Activated CD4-positive, alpha-beta T cell treated with anti-CD3 and anti-CD28 coated beads, Interleukin-2, amount 50 U/mL, for 48 hours (primary cell): ENCODE measurements at regions not wholly inside any gene's neighbourhood (a gene's known extent, or its start where the extent isn't known, plus 50 kb on each side); places are given as distances from the start of the nearest gene placed in this dataset.

Experiments
- DNase-seq, 2 experiments: peaks; one replicate each; pipeline ENCODE4 v3.0.0-alpha.2; 2020

DNA sequence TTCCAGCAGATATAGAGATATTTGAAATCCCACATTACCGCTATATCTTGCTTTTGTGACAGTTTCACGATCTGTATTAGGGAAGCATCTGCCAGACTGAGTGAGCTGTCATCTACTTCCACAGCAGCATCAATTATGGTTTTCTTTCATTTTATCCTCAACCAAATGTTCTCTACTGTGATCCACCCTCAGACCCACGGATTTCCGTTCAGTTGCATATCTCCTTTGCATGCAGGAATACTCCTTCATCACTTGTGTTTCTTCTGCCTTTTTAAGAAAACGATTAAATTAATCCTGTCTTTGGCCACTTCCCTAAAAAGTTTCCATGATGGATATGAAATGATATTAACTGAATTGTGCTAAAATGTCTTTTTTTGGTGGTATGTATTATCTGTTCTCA, 262.1 kb upstream of the ADGRB3 start:
- DNase-seq, result no peak

DNA sequence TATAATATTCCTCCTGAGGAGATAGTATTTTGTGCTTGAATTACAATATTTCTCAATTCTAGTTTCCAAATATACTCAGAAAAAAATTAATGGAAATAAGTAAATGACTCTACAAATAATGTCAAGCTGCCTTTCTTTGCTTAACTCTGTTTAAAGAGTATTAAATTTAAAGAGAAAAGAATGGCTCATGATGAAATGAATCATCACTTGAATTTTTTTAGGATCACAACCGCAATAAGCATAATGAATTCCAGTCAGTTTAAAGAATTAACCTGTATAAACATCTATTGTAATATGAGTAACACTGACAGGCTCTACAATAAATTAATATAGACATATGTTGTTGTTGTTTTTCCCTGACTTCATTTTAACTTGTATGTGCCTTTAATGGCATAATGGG, 266.2 kb upstream of the ADGRB3 start:
- DNase-seq, result no peak

DNA sequence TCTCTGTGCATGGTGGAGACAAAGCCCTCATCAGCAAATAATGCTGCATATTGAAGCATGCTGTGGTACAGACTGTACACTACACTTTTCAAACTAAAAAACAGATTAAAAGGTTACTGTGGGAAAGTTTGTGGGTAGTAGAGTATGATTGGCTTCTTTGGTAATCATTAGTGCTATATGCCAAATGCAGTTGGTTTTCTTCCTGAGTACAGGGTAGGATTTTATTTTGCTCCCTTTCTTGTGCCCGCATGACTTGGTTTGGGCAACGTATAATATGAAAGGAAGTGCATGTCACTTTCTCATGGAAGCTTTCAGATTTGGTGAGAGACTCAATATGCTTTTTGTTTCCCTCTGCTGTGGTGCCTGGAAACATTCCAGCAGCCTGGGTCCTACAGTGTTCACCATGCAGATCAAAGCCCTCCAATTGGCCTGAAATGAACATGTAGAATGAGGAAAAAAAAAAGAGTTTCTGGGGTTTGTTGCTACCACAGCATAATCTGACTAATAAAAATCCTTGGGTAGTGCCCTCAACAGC, 270.7 kb upstream of the ADGRB3 start:
- no peak for DNase-seq

DNA sequence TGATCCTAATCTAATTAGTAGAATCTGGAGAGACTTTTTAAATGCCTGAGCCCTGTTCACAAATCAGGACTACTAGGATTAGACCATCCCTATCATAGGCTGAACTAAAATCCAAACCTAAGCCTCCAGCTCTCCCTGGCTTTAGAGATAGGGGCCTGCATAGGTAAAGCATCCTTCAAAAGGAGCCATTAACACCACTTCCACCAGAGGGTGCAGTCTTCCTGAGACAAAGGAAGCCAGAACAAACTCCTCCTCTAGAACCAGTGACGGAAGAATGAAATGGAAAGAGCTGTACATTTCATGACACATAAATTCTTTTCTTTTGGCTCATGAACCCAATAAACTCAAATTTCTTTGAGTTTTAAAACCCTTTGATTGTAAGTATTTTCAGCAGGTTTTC, 291.2 kb upstream of the ADGRB3 start:
- peak; percentile 1 to 13 for DNase-seq

DNA sequence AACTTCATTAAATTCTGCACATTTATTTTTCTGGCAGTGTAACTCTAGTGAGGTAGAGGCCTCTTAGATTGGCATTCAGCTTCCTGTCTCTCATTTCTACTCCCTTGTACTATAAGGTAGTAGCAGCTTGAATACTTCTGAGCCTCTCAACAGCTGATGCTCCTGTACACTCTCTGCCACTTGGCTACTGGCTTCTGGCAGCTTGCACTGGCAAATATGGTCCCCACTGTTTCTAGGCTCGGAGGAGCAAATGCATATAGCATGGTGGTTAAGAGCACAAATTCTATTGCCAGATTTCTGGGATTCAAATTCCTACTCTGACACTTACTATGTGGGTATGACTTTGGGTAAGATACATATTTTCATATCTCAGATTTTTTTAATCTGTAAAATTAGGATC, 292.8 kb upstream of the ADGRB3 start:
- DNase-seq, result no peak

DNA sequence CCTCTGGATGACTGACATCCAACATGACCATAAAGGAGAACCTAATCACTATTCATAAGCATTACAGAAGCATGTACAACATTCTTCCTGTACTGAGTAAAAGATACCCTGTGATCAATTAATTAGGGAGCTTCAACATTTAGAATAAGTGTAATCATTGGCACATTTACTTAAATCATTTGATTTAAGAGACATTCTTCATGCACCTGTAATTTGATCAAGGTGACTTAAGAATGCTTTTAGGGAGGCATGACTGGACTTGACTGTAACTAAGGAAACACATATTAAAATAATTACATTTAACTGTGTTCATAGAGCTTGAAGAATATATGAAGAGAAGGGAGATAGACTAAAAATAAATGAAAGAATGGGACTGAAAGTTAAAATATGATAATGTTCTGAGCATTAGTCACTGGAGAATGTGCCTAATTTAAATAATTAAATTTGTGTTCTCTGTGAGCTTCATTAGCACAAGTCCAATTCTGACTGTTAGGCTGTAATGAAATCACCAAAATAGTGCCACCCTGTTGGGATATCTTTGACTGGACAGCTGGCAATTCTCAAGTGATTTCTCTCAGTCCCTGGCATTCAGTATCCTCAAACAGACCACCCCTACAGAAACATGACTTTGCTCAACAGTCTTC, 295.5 kb upstream of the ADGRB3 start:
- no peak for DNase-seq

DNA sequence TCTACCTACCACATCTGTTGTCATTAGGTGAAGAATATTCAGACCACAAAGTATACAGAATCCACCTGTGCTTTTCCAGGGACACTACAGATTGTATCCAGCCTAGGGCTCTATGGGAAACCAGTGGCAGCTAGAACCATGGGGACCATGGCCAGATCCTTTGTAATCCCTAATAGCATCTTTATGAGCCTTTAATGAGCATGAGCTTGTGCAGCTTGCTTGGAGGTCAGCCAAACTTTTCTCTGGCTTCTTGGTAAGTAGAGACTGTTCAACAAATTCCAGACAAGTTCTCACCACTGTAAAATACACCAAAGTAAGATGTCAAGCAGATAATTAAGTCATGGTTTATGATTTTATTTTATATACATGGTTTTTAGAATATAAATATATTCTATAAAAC, 301.6 kb upstream of the ADGRB3 start:
- no peak for DNase-seq

DNA sequence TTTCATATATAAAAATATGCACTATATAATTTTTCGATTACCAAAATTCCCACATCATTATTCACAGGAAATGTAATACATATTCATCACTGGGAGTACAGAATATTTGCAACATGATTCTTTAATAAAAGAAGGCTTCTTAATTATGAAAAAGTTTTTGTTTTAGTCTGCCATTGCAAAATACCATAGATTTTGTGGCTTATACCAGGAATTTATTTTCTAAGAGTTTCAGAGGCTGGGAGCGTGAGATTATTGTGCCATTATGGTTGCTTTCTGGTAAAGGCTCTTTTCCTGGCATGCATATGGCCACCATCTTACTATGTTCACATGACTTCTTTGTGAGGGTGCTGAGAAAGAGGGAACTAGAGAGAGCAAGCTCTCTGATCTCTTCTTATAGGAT, 306.9 kb upstream of the ADGRB3 start:
- no peak for DNase-seq

DNA sequence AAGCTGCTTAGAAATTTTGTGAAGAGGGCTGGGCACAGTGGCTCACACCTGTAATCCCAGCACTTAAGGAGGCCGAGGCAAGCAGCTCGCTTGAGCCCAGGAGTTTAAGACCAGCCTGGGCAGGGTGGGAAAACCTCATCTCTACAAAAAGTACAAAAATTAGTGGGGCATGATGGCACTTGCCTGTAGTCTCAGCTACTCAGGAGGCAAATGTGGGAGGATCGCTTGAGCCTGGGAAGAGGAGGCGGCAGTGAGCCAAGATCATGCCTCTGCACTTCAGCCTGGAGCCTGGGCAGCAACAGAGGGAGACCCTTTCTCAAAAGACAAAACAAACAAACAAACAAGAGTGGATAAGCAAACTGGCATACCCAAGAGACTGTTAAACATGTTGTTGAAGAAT, 308.3 kb upstream of the ADGRB3 start:
- DNase-seq, result no peak

DNA sequence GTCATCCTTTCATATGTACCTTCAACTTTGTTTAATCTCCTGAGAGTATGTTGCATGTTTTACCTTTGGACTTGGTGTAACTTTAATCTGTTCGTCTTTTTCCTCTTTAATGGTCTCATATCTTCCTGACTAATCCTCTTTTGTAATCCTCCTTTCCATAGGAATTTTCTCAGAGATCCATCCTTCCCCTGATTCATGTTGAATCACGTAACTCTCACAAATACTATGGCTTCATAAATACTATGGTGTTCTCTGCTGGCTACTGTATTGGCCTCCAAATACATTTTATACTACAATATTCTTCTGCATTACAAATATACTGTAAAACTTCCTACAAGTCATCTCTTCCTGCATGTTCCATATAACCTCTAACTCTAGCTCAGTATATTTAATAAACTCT, 317.7 kb upstream of the ADGRB3 start:
- no peak for DNase-seq

DNA sequence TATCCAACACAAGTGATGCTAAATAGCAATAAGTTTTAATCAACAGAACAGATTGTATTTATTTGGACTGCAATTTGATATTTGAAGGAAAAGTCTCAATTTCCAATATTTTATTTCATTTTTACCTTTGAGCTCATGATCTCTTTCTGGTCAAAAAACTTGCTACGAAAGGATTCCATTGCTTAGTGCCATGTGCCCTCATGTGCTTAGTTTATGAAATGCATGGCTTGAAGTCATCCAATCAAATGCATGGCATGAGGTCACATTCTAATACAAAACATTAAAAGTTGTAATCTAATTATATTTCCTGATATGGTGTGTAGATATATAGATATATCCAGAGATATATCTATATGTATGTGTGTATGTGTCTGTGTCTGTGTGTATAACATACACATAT, 321.2 kb upstream of the ADGRB3 start:
- DNase-seq, result no peak

DNA sequence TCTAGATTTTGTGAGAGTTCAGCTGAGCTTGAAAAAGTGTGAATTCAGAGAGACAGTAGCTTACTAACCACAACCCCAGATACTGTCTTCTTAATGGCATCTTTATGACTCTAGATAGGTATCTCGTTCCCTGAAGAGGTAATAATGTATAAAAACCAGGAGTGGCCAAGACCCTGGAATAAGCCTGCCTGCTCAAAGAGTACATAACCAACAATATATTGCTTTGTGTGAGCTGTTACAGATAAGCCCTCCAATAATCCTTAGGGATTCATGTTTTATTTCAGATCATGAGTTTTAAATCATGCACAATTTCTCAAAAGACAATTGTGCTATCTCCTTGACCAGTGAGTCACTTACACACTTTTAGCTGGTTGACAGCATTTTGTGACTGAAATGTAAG, 327.8 kb upstream of the ADGRB3 start:
- no peak for DNase-seq

DNA sequence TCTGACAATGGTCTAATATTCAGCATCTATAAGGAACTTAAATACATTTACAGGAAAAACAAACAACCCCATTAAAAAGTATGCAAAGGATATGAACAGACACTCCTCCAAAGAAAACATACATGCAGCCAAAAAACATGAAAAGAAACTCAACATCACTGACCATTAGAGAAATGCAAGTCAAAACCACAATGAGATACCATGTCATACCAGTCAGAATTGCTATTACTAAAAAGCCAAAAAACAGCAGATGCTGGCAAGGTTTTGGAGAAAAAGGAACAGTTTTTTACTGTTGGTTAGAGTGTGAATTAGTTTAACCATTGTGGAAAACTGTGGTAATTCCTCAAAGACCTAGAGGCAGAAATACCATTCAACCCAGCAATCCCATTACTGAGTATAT, 339.0 kb upstream of the ADGRB3 start:
- no peak for DNase-seq

DNA sequence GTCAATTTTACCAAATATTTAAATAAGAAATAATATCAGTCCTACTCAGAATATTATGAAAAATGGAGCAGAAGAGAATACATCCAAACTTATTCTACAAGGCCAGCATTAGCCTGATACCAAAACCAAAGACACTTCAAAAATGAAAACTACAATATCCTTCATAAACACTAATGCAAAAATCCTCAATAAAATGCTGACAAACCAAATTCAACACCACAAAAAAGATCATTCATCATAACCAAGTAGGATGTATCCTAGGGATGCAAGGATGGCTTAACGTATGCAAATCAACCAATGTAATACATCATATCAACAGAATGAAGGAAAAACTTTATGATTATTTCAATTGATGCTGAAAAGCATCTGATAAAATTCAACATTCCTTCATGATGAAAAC, 352.4 kb upstream of the ADGRB3 start:
- no peak for DNase-seq

DNA sequence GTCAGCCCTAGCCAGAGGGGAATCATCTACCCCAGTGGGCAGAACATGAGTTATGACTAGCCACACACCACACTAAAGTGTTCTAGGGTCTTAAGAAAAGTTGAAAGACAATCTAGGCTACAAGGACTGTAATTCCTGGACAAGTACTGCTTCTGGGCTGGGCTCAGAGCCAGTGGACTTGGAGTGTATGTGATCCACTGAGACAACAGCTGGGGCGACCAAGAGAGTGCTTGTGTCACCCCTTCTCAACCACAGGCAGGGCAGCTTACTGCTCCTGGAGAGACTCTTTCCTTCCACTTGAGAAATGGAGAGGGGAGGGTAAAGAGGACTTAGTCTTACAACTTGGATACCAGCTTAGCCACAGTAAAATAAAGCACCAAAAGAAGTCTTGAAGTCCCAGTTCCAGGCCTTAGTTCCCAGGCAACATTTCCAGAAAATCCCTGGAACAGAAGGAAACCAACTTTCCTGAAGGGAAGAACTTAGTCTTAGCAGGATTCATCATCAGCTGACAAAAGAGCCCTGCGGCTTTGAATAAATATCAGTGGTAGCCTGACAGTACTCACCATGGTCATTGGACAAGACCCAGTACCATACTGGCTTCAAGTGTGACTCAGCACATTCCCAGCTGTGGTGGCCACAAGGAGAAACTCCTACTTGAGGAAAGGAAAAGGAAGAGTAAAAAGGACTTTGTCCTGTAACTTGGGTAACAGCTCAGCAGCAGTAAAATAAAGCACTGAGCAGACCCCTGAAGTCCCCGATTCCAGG, 355.1 kb upstream of the ADGRB3 start:
- DNase-seq, result no peak

DNA sequence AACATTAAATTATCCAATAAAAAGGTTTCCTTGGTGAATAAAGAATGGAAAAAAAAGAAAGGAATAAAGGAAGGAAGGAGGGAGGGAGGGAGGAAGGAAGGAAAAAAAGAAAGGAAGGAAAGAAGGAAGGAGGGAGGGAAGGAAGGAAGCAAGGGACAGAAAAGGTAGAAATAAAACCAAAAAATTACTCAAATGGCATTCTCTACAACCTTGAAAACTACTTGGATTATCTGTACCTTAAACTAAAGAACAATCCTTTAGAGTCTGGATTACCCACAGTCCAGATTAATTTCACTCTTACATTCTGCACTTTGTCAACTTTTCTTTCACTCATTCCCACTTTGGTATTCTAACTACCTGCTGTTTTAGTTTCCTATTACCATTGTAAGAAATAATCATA, 361.8 kb upstream of the ADGRB3 start:
- no peak for DNase-seq

DNA sequence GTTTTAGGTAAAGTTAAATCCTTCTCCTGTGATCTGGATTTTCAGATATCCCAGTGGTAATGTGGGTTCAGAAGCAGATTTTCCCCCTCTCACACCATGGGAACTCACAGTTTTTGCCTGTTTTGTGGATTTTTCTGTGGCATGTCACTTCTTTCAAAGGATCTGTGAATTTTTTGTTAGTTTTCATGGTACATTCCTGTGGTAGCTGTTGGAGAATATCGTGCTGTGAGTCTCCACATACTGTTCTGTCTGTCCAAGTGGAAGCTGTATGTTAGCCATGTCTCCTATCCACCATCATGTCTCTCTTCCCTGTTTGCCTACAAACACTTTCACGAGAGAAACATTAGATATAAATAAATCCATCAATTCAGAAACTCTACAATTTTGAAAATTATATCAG, 378.7 kb upstream of the ADGRB3 start:
- no peak for DNase-seq

DNA sequence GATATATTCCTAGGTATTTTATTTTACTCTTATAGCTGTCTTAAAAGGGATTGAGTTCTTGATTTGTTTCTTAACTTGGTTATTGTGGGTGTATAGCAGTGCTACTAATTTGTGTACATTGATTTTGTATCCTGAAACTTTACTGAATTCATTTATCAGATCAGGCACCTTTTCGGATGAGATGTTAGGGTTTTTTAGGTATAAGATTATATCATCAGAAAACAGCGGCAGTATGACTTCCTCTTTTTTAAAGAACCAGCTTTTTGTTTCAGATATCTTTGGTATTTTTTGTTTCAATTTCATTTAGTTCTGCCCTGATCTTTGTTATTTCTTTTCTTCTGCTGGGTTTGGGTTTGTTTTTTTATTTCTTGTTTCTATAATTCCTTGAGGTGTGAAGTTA, 382.4 kb upstream of the ADGRB3 start:
- no peak for DNase-seq

DNA sequence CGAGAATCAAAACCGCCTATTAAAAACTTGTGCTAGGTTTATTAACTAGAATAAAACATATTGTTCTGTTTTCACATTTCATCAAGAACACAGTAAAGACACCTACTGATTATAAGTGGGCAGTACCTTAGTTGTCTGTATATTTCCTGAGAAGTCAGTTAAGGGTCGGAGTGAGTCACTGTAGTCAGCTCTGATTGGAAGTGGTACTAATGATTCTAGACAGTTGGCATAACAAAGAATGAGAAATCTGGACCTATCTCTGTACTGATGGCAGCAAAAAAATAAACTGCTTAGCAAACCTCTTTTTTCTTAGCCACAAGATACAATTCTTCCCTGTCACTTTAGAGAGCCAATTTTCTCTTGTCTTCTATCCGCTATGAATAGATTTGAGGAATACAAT, 387.3 kb upstream of the ADGRB3 start:
- no peak for DNase-seq

DNA sequence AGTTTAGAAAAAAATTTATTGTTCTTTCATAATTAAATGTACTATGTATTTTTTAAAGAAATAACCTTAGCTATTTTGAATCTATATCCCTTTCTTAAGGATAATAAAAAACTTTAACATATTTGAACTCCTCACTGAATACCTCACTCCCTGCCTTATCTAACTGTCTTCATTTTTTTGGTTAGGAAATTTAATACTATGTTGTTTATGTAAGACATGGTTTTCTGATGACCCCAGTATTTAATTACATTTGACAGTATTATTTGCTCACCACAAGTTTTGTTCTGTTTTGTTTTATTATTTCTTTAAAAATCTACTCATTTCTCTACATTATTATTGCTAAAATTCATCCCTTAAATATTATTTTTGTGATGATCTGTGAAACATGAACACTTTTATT, 394.4 kb upstream of the ADGRB3 start:
- DNase-seq, result no peak

DNA sequence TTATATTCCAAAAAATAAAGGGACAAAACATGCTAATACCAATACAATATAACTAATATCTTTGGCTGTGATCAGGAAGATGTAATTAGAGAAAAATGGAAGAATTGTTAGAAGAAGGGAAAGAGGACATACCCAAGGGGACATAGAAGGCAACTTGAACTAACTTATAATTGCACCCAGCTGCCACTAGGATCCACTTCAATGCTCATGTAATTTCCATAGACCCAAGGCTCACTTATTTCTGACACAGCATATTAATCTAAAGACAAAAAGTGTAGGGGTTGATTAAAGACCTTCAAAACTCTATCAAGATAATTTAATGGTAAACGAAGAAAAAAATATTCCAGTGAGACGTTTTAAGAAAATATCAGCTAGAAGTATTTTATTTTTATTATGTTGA, 396.0 kb upstream of the ADGRB3 start:
- no peak for DNase-seq

DNA sequence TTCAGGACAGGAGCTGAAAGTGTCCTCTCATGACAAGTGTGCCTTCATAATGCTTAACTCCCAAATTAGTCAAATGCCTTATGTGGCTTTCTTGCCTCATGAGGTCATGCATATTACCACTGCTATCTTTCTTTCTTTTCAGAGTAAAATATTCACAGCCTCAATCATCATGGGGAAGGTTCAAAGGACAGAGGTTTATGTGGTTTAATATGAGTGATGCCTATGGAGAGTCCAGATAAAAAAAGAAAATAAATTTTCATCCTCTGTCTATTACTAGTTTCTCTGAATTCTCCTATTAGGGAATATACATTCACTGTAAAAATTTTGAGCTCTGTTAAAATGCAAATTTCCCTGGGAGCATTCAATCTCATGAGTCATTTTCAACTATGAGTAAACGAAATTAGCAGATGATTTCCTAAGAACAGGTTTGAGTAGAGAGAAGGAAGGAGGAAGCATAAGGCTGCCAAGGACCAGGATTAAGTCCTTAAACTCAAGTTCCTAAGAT, 396.9 kb upstream of the ADGRB3 start:
- no peak for DNase-seq

DNA sequence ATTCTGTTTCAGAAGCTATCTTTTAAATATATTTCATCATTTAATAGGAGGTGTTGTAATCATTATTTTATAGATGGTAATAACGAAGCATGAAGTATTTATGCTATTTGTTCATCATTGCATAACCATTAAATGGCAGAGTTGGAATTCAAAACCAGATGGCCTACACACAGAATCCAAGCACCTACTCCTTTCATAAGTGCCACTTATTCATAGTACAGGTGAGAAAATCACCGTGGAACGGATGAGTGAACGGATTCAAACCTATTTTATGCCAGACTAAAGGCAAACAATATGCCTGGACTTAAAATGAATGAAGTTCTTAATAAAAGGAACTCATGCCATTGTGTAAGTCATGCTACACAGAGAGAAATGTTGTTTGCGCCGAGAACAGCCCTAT, 397.9 kb upstream of the ADGRB3 start:
- no peak for DNase-seq

DNA sequence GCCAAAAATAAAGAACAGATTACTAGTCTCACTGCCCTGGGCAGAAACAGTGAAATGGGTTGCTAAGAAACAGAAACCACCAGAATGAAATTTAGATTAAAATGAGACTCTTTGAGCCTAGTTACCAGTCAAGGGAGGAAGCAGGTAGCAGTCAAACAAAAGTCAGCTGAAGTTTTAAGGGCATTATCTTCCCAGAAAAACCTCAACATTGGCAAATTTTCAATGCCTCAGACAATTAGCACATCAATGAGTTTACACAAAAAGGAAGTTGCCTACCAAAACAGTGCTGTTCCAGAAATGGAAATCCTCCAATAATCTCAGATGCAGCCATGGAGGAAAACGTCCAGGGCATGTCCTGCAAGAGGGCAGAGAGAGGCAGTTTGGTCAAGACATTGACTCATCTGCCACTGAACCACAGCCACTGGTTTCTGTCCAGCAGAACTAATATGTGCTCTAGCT, 399.7 kb upstream of the ADGRB3 start:
- DNase-seq, result no peak

DNA sequence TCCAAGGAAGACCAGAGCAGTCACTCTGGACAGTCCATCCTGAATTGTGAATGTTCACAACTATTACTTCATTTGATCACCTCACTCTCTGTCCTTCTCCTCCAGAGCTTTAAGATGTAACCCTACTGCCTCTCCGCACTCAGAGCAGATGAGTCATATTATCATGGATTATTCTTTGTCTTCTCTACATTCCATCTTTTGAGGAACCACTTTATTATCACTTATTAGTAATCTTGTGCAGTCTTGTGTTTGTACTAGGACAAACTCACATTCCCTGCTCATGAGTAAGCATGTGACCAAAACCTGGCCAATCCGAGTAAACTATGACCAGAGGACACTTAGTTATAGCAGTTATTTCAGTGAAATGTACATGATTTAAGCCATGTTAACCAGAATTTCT, 401.5 kb upstream of the ADGRB3 start:
- DNase-seq, result no peak
